Mesendoderm (in vitro differentiated cells): ENCODE measurements at regions not wholly inside any gene's neighbourhood (a gene's known extent, or its start where the extent isn't known, plus 50 kb on each side); places are given as distances from the start of the nearest gene placed in this dataset.

Experiments used
- DNase-seq: peaks from one replicate; pipeline ENCODE4 v3.0.0; 2013
- H2AK5ac ChIP-seq: 2 replicates; pipeline ENCODE4 v1.6.1; 2013; ENCODE audit warnings: low read length, inconsistent platforms
- H2BK120ac ChIP-seq: 2 replicates; pipeline ENCODE4 v1.6.1; 2013; ENCODE audit warnings: low read depth, mild to moderate bottlenecking, low read length, moderate library complexity, mixed read lengths
- H2BK15ac ChIP-seq: replicated peaks from 2 replicates; pipeline ENCODE4 v1.6.1; 2013; ENCODE audit warnings: low read depth, mild to moderate bottlenecking, moderate library complexity
- H2BK5ac ChIP-seq: 2 replicates; pipeline ENCODE4 v1.6.1; 2013; ENCODE audit warnings: low read length, inconsistent platforms
- H3K18ac ChIP-seq: 2 replicates; pipeline ENCODE4 v1.6.1; 2013; ENCODE audit warnings: mild to moderate bottlenecking, low read length, mixed read lengths
- H3K23ac ChIP-seq: one replicate; pipeline ENCODE4 v1.6.1; 2013; ENCODE audit warnings: low read length
- H3K27ac ChIP-seq: 2 replicates; pipeline ENCODE4 v1.5.1; 2013; ENCODE audit warnings: low read depth, mild to moderate bottlenecking, inconsistent platforms, low read length, moderate library complexity
- H3K27me3 ChIP-seq: 2 replicates; pipeline ENCODE4 v1.6.1; 2013; ENCODE audit warnings: low read length, control low read depth, mild to moderate bottlenecking, inconsistent platforms; ENCODE audit not compliant: insufficient read depth, poor library complexity
- H3K36me3 ChIP-seq: 2 replicates; pipeline ENCODE4 v1.6.1; 2013; ENCODE audit warnings: low read length, inconsistent platforms; ENCODE audit not compliant: control insufficient read depth, insufficient read depth
- H3K4ac ChIP-seq: one replicate; pipeline ENCODE4 v1.6.1; 2013; ENCODE audit warnings: low read depth, mild to moderate bottlenecking, low read length, moderate library complexity
- H3K4me1 ChIP-seq: 2 replicates; pipeline ENCODE4 v1.6.1; 2013; ENCODE audit warnings: low read depth, low read length, inconsistent platforms; ENCODE audit not compliant: control insufficient read depth
- H3K4me2 ChIP-seq: 2 replicates; pipeline ENCODE4 v1.6.1; 2013; ENCODE audit warnings: low read length
- H3K4me3 ChIP-seq: 2 replicates; pipeline ENCODE4 v1.5.1; 2013; ENCODE audit warnings: mild to moderate bottlenecking, low read length
- H3K56ac ChIP-seq: one replicate; pipeline ENCODE4 v1.6.1; 2013; ENCODE audit warnings: low read length
- H3K79me1 ChIP-seq: 2 replicates; pipeline ENCODE4 v1.6.1; 2013; ENCODE audit warnings: low read length, inconsistent platforms
- H3K79me2 ChIP-seq: 2 replicates; pipeline ENCODE4 v1.6.1; 2013; ENCODE audit warnings: mild to moderate bottlenecking, low read length; ENCODE audit not compliant: control insufficient read depth, insufficient read depth
- H3K9ac ChIP-seq: 2 replicates; pipeline ENCODE4 v1.6.1; 2013; ENCODE audit warnings: low read length, inconsistent platforms
- H4K5ac ChIP-seq: one replicate; pipeline ENCODE4 v1.6.1; 2013; ENCODE audit warnings: low read length
- H4K8ac ChIP-seq: one replicate; pipeline ENCODE4 v1.6.1; 2013; ENCODE audit warnings: low read depth, mild to moderate bottlenecking, control low read depth, low read length, moderate library complexity
- WGBS: extraction: QIAGEN DNeasy Blood & Tissue Kit; methylation state at CpG from one replicate; pipeline ENCODE4 v1.1.7; 2013; ENCODE audit warnings: low lambda C conversion rate, missing lambda C conversion rate; ENCODE audit not compliant: insufficient coverage; ENCODE audit errors: extremely low coverage; 5-methylcytosine and 5-hydroxymethylcytosine counted together

DNA sequence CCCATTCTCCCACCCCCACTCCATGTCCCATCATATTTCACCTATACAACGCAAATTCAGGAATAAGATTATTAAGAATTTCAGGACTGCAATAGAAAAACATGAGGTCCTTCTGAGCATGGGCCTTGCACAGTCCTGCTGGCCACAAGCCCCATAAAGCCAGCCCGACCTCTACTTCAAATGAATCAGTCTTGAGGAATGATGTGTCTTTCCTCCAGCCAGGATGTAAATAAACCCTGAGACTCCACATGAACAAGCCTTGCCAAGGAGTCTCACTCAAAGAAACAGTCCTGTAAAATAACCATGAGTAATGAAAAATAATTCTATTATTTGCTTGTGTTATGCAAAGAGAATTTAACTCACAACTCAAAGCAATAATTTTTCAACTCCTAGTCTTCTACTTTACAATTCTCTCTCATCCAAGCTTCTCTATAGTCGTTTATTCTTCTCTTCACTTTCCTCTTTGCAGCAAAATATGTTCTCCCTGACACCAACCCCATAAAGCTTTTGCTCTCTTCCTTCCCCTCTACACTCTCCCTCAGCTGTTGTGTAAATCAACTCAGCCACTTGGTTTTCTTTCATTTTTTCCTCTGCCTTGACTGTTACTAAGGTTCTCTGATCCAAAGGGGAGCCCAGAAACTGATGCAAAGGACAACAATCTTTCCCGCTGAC lies 140.1 kb upstream of the MOCS2 start:
- Histone ChIP-seq H2BK15ac (no peak overlapping the region), H3K79me2 (no peaks in the 10 kb centered on the region), H2BK5ac (no peak overlapping the region), H2BK120ac (no peak overlapping the region), H4K5ac (no peak overlapping the region), H3K4me2 (no peak overlapping the region), H3K36me3 (no peaks in the 10 kb centered on the region), H3K4ac (no peak overlapping the region), H3K23ac (no peak overlapping the region), H3K27me3 (no peaks in the 10 kb centered on the region), H3K18ac (no peak overlapping the region), H3K4me1 (no peaks in the 10 kb centered on the region), H3K27ac (no peak overlapping the region), H3K56ac (no peak overlapping the region), H3K4me3 (no peak overlapping the region), H4K8ac (no peak overlapping the region), H2AK5ac (no peak overlapping the region), H3K79me1 (no peaks in the 10 kb centered on the region), H3K9ac (no peak overlapping the region)
- WGBS = no CpG with 5 or more reads among the region's 4 CpGs
- DNase-seq = no peak

DNA sequence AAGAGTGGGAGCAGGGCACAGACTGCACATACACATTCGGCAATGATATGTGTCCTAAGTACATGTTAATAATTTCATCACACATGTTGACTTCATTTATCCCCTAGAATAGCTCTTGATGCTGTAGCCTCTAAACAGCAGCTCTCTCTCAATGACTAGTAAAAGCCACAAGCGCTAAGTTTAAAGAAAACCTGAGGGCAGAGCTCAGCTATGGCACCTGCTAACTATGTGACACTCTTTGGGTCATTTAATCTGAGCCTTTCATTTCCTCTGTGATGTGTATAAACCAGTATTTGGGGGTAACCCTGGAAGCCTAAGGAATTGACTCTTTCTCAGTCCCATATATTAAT lies 140.6 kb upstream of the MOCS2 start:
- Histone ChIP-seq H3K27me3 (no peaks in the 10 kb centered on the region), H2BK120ac (no peak overlapping the region), H3K4me2 (no peak overlapping the region), H3K9ac (no peak overlapping the region), H4K8ac (no peak overlapping the region), H3K79me2 (no peaks in the 10 kb centered on the region), H3K4me3 (no peak overlapping the region), H2BK15ac (no peak overlapping the region), H2BK5ac (no peak overlapping the region), H3K27ac (no peak overlapping the region), H2AK5ac (no peak overlapping the region), H3K56ac (no peak overlapping the region), H3K79me1 (no peaks in the 10 kb centered on the region), H3K18ac (no peak overlapping the region), H3K36me3 (no peaks in the 10 kb centered on the region), H3K23ac (no peak overlapping the region), H4K5ac (no peak overlapping the region), H3K4ac (no peak overlapping the region), H3K4me1 (no peaks in the 10 kb centered on the region)
- WGBS = no CpG with 5 or more reads among the region's 2 CpGs
- DNase-seq = no peak

- Histone ChIP-seq H4K5ac (no peak overlapping the region), H3K18ac (no peak overlapping the region), H3K27me3 (no peaks in the 10 kb centered on the region), H2BK15ac (no peak overlapping the region), H3K79me1 (no peaks in the 10 kb centered on the region), H2AK5ac (no peak overlapping the region), H3K23ac (no peak overlapping the region), H3K4ac (no peak overlapping the region), H3K4me2 (no peak overlapping the region), H4K8ac (no peak overlapping the region), H3K4me1 (no peaks in the 10 kb centered on the region), H2BK120ac (no peak overlapping the region), H3K9ac (no peak overlapping the region), H3K27ac (no peak overlapping the region), H3K56ac (no peak overlapping the region), H2BK5ac (no peak overlapping the region), H3K36me3 (no peaks in the 10 kb centered on the region), H3K79me2 (no peaks in the 10 kb centered on the region), H3K4me3 (no peak overlapping the region)
- no peak for DNase-seq
- no CpG with 5 or more reads among the region's 2 CpGs for WGBS
Observed at GRCh38 chr5:53253421-53253871, 143.9 kb upstream of the MOCS2 start.

DNA sequence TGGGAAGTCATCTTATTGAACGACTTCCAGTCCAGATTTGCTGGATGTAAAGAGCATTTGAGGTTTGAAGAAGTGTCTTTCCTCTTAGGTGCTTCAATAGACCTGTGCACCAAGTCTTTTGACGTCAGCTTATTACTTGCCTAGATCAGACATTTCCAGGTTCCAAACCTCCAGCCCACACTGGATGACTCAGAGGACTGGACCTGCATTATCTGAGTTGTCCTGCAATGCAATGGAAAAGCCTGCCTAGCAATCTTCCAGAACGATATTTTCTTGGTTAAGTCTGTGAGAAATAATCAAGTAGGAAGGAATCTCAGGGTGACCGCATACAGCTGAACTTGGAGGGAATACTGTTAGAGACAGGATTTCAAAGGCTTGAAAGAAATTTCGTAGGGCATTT lies 147.2 kb upstream of the MOCS2 start:
- Histone ChIP-seq H3K9ac (no peak overlapping the region), H2AK5ac (no peak overlapping the region), H3K18ac (no peak overlapping the region), H3K56ac (no peak overlapping the region), H2BK120ac (no peak overlapping the region), H3K4me2 (no peak overlapping the region), H3K79me1 (no peaks in the 10 kb centered on the region), H4K5ac (no peak overlapping the region), H3K23ac (no peak overlapping the region), H3K79me2 (no peaks in the 10 kb centered on the region), H3K4me3 (no peak overlapping the region), H3K4ac (no peak overlapping the region), H3K4me1 (no peaks in the 10 kb centered on the region), H3K36me3 (no peaks in the 10 kb centered on the region), H3K27ac (no peak overlapping the region), H2BK15ac (no peak overlapping the region), H2BK5ac (no peak overlapping the region), H4K8ac (no peak overlapping the region), H3K27me3 (no peaks in the 10 kb centered on the region)
- no CpG with 5 or more reads among the region's 5 CpGs for WGBS
- no peak for DNase-seq

- Histone ChIP-seq H3K4ac (no peak overlapping the region), H3K56ac (no peak overlapping the region), H3K79me2 (no peaks in the 10 kb centered on the region), H3K36me3 (no peaks in the 10 kb centered on the region), H3K23ac (no peak overlapping the region), H2AK5ac (no peak overlapping the region), H3K27ac (no peak overlapping the region), H3K4me1 (no peaks in the 10 kb centered on the region), H2BK15ac (no peak overlapping the region), H3K79me1 (no peaks in the 10 kb centered on the region), H3K4me3 (no peak overlapping the region), H4K8ac (no peak overlapping the region), H3K9ac (no peak overlapping the region), H3K18ac (no peak overlapping the region), H4K5ac (no peak overlapping the region), H2BK5ac (no peak overlapping the region), H2BK120ac (no peak overlapping the region), H3K27me3 (no peaks in the 10 kb centered on the region), H3K4me2 (no peak overlapping the region)
- WGBS = no CpG with 5 or more reads among the region's 2 CpGs
- DNase-seq = peak; percentile 3
Observed at GRCh38 chr5:53257806-53258373, 148.3 kb upstream of the MOCS2 start.

DNA sequence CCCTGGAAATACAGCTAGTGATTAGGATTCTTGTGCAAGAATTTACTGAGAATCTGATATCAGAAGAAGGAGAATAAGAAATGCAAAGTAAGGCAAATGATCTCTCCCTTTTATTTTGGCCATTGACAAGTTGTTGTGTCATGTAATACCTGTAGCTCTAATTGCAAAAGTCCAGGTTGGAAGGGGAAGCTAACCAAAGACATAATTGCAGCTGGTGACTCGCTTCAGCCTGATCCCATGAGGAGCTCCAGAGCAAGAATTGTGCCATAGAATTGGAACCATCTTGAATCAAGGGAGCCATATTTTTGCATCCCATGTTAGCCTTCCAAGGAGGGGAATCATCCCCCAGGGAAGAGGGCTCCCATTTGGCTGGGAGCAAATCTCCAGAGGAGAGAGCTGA lies 149.6 kb upstream of the MOCS2 start:
- H3K9ac ChIP-seq = no peak overlapping the region
- no peak overlapping the region for H4K5ac ChIP-seq
- no peak overlapping the region for H2BK5ac ChIP-seq
- no peak overlapping the region for H2BK120ac ChIP-seq
- no peaks in the 10 kb centered on the region for H3K79me2 ChIP-seq
- no peak overlapping the region for H3K56ac ChIP-seq
- H3K27ac ChIP-seq = no peak overlapping the region
- H3K4ac ChIP-seq = no peak overlapping the region
- no peak overlapping the region for H3K4me2 ChIP-seq
- H3K18ac ChIP-seq = no peak overlapping the region
- no peaks in the 10 kb centered on the region for H3K36me3 ChIP-seq
- no peak overlapping the region for H4K8ac ChIP-seq
- no CpG with 5 or more reads among the region's 1 CpG for WGBS
- no peak overlapping the region for H2AK5ac ChIP-seq
- H3K4me1 ChIP-seq = no peaks in the 10 kb centered on the region
- H3K27me3 ChIP-seq = no peaks in the 10 kb centered on the region
- no peak overlapping the region for H2BK15ac ChIP-seq
- no peak overlapping the region for H3K4me3 ChIP-seq
- H3K79me1 ChIP-seq = no peaks in the 10 kb centered on the region
- no peak for DNase-seq
- H3K23ac ChIP-seq = no peak overlapping the region
